Astrocyte (in vitro differentiated cells and primary cell): ENCODE measurements at regions not wholly inside any gene's neighbourhood (a gene's known extent, or its start where the extent isn't known, plus 50 kb on each side); places are given as distances from the start of the nearest gene placed in this dataset.

Experiments
- DNase-seq: peaks from one replicate; pipeline ENCODE4 v3.0.0-alpha.2; 2010; ENCODE audit warnings: low read depth
- FAIRE-seq: peaks from 2 replicates; lab custom pipeline; 2011; peaks lifted over from hg19 to GRCh38; lab: Jason Lieb, UNC
- H2AFZ ChIP-seq: 2 replicates; pipeline ENCODE4 v1.6.0; 2012; ENCODE audit warnings: low read depth, low read length, inconsistent platforms
- H3K27ac ChIP-seq: 2 replicates; pipeline ENCODE4 v1.5.1; 2011; ENCODE audit warnings: low read depth, low read length, inconsistent platforms
- H3K27me3 ChIP-seq: 2 replicates; pipeline ENCODE4 v1.6.0; 2011; ENCODE audit warnings: low read length, inconsistent platforms; ENCODE audit not compliant: insufficient read depth
- H3K36me3 ChIP-seq: 2 replicates; pipeline ENCODE4 v1.5.1; 2011; ENCODE audit warnings: low read length, inconsistent platforms; ENCODE audit not compliant: insufficient read depth
- H3K4me1 ChIP-seq: 2 replicates; pipeline ENCODE4 v1.5.1; 2011; ENCODE audit warnings: low read length, inconsistent platforms; ENCODE audit not compliant: insufficient read depth
- H3K4me2 ChIP-seq: 2 replicates; pipeline ENCODE4 v1.6.0; 2012; ENCODE audit warnings: low read length, inconsistent platforms
- H3K4me3 ChIP-seq: 2 replicates; pipeline ENCODE4 v1.5.1; 2011; ENCODE audit warnings: low read depth, mild to moderate bottlenecking, low read length, inconsistent platforms; ENCODE audit not compliant: insufficient read depth
- H3K79me2 ChIP-seq: 2 replicates; pipeline ENCODE4 v1.6.0; 2012; ENCODE audit warnings: mild to moderate bottlenecking, low read length, inconsistent platforms; ENCODE audit not compliant: insufficient read depth
- H3K9ac ChIP-seq: 2 replicates; pipeline ENCODE4 v1.6.0; 2012; ENCODE audit warnings: mild to moderate bottlenecking, low read length, inconsistent platforms
- H3K9me3 ChIP-seq: 2 replicates; pipeline ENCODE4 v1.5.1; 2012; ENCODE audit warnings: low read depth, mild to moderate bottlenecking, low read length, inconsistent platforms; ENCODE audit not compliant: insufficient read depth
- H4K20me1 ChIP-seq: 2 replicates; pipeline ENCODE4 v1.6.0; 2012; ENCODE audit warnings: low read length, inconsistent platforms; ENCODE audit not compliant: insufficient read depth
- H3K27ac Mint-ChIP-seq: one replicate; pipeline ENCODE4 v1.8.0; 2021; ENCODE audit warnings: mild to moderate bottlenecking, mixed read lengths; ENCODE audit not compliant: unreplicated experiment
- H3K27me3 Mint-ChIP-seq: one replicate; pipeline ENCODE4 v1.8.0; 2021; ENCODE audit warnings: low read depth, mixed read lengths; ENCODE audit not compliant: unreplicated experiment
- H3K36me3 Mint-ChIP-seq: one replicate; pipeline ENCODE4 v1.8.0; 2021; ENCODE audit warnings: low read depth, mixed read lengths; ENCODE audit not compliant: unreplicated experiment
- H3K4me1 Mint-ChIP-seq: one replicate; pipeline ENCODE4 v1.8.0; 2021; ENCODE audit warnings: low read depth, mixed read lengths; ENCODE audit not compliant: unreplicated experiment
- H3K4me3 Mint-ChIP-seq: one replicate; pipeline ENCODE4 v1.8.0; 2021; ENCODE audit warnings: mild to moderate bottlenecking, moderate library complexity, mixed read lengths; ENCODE audit not compliant: unreplicated experiment
- H3K9me3 Mint-ChIP-seq: one replicate; pipeline ENCODE4 v1.8.0; 2021; ENCODE audit warnings: mild to moderate bottlenecking, mixed read lengths; ENCODE audit not compliant: unreplicated experiment
- EZH2 ChIP-seq: IDR thresholded peaks from 2 replicates; pipeline ENCODE4 v1.6.1; 2012; ENCODE audit warnings: mild to moderate bottlenecking, low read length, inconsistent platforms; ENCODE audit not compliant: insufficient read depth
- TF ChIP-seq, protein P1 (sequence below): IDR thresholded peaks from 2 replicates; pipeline ENCODE4 v1.5.1; 2011; ENCODE audit warnings: low read depth, mild to moderate bottlenecking, inconsistent platforms, low read length, moderate library complexity; ENCODE audit not compliant: insufficient read depth

GRCh38 chr16:79982862-79983261, 382.3 kb upstream of the MAF start:
- no peak overlapping the region for H3K9ac ChIP-seq
- H3K4me2 ChIP-seq: no peak overlapping the region
- no peaks in the 10 kb centered on the region for H4K20me1 ChIP-seq
- H3K9me3 ChIP-seq: no peaks in the 10 kb centered on the region
- H3K79me2 ChIP-seq: no peaks in the 10 kb centered on the region
- no peaks in the 10 kb centered on the region for H3K9me3 Mint-ChIP-seq
- no peaks in the 10 kb centered on the region for H3K4me1 ChIP-seq
- peaks cover 5% of the 10 kb centered on the region for H3K4me1 Mint-ChIP-seq
- FAIRE-seq (no peak), DNase-seq (no peak)
- H3K4me3 Mint-ChIP-seq: no peak overlapping the region
- H3K4me3 ChIP-seq: no peak overlapping the region
- no peak overlapping the region for H3K27ac Mint-ChIP-seq
- no peaks in the 10 kb centered on the region for H3K27me3 ChIP-seq
- no peaks in the 10 kb centered on the region for H3K36me3 Mint-ChIP-seq
- no peaks in the 10 kb centered on the region for H3K36me3 ChIP-seq
- H2AFZ ChIP-seq: no peak overlapping the region
- TF ChIP-seq, protein P1, sequence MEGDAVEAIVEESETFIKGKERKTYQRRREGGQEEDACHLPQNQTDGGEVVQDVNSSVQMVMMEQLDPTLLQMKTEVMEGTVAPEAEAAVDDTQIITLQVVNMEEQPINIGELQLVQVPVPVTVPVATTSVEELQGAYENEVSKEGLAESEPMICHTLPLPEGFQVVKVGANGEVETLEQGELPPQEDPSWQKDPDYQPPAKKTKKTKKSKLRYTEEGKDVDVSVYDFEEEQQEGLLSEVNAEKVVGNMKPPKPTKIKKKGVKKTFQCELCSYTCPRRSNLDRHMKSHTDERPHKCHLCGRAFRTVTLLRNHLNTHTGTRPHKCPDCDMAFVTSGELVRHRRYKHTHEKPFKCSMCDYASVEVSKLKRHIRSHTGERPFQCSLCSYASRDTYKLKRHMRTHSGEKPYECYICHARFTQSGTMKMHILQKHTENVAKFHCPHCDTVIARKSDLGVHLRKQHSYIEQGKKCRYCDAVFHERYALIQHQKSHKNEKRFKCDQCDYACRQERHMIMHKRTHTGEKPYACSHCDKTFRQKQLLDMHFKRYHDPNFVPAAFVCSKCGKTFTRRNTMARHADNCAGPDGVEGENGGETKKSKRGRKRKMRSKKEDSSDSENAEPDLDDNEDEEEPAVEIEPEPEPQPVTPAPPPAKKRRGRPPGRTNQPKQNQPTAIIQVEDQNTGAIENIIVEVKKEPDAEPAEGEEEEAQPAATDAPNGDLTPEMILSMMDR: no peak
- no peak for TF ChIP-seq EZH2
- H3K27me3 Mint-ChIP-seq: peaks cover 5% of the 10 kb centered on the region
- H3K27ac ChIP-seq: no peak overlapping the region

GRCh38 chr16:79982361-79982760, 381.8 kb upstream of the MAF start:
- no peaks in the 10 kb centered on the region for H3K36me3 ChIP-seq
- Mint-ChIP-seq H3K36me3 (no peaks in the 10 kb centered on the region), H3K9me3 (no peaks in the 10 kb centered on the region), H3K27ac (no peak overlapping the region), H3K27me3 (peaks cover 6% of the 10 kb centered on the region), H3K4me3 (no peak overlapping the region), H3K4me1 (peaks cover 5% of the 10 kb centered on the region)
- no peak overlapping the region for H2AFZ ChIP-seq
- no peak overlapping the region for H3K4me2 ChIP-seq
- DNase-seq (no peak), FAIRE-seq (no peak)
- TF ChIP-seq, protein P1: no peak
- no peak for TF ChIP-seq EZH2
- no peaks in the 10 kb centered on the region for H4K20me1 ChIP-seq
- no peak overlapping the region for H3K27ac ChIP-seq
- no peaks in the 10 kb centered on the region for H3K4me1 ChIP-seq
- no peaks in the 10 kb centered on the region for H3K79me2 ChIP-seq
- no peaks in the 10 kb centered on the region for H3K27me3 ChIP-seq
- no peaks in the 10 kb centered on the region for H3K9me3 ChIP-seq
- H3K4me3 ChIP-seq: no peak overlapping the region
- no peak overlapping the region for H3K9ac ChIP-seq

GRCh38 chr16:79981814-79982213, 381.3 kb upstream of the MAF start:
- no peak overlapping the region for H3K27ac Mint-ChIP-seq
- FAIRE-seq: no peak
- H3K36me3 Mint-ChIP-seq: no peaks in the 10 kb centered on the region
- H3K4me1 Mint-ChIP-seq: peaks cover 5% of the 10 kb centered on the region
- H3K79me2 ChIP-seq: no peaks in the 10 kb centered on the region
- no peak for TF ChIP-seq EZH2
- TF ChIP-seq, protein P1: no peak
- H3K9me3 ChIP-seq: no peaks in the 10 kb centered on the region
- H3K4me1 ChIP-seq: no peaks in the 10 kb centered on the region
- no peak overlapping the region for H2AFZ ChIP-seq
- no peak overlapping the region for H3K9ac ChIP-seq
- H4K20me1 ChIP-seq: no peaks in the 10 kb centered on the region
- DNase-seq: no peak
- H3K9me3 Mint-ChIP-seq: no peaks in the 10 kb centered on the region
- H3K4me3 ChIP-seq: no peak overlapping the region
- H3K27ac ChIP-seq: no peak overlapping the region
- H3K4me2 ChIP-seq: no peak overlapping the region
- H3K4me3 Mint-ChIP-seq: no peak overlapping the region
- peaks cover 6% of the 10 kb centered on the region for H3K27me3 Mint-ChIP-seq
- H3K36me3 ChIP-seq: no peaks in the 10 kb centered on the region
- no peaks in the 10 kb centered on the region for H3K27me3 ChIP-seq
